ENCODE measurements at regions not wholly inside any gene's neighbourhood (a gene's known extent, or its start where the extent isn't known, plus 50 kb on each side); places are given as distances from the start of the nearest gene placed in this dataset.
A peak's percentile ranks its signal among the peaks of the same experiment; 100 is the strongest.
"Not testable (repeated sequence)": the region's sequence is repeated elsewhere in the genome, so short reads cannot be mapped to it uniquely, and the experiment has no call there.

- no peak for DNase-seq
Observed at GRCh38 chr1:102365071-102365470, 368.3 kb upstream of the OLFM3 start.

GRCh38 chr1:102336602-102337001 lies 339.9 kb upstream of the OLFM3 start:
- DNase-seq = no peak

- no peak for DNase-seq
Observed at GRCh38 chr1:102318104-102318806, 321.5 kb upstream of the OLFM3 start.

GRCh38 chr1:102315096-102315495 lies 318.4 kb upstream of the OLFM3 start:
- no peak for DNase-seq

GRCh38 chr1:102296116-102296515 lies 299.4 kb upstream of the OLFM3 start:
- DNase-seq = no peak

- DNase-seq = no peak
Observed at GRCh38 chr1:102282955-102283354, 286.2 kb upstream of the OLFM3 start.

- no peak for DNase-seq
Observed at GRCh38 chr1:102262994-102263393, 266.3 kb upstream of the OLFM3 start.

- no peak for DNase-seq
Observed at GRCh38 chr1:102252731-102253505, 256.2 kb upstream of the OLFM3 start.

GRCh38 chr1:102241431-102242338 lies 245.0 kb upstream of the OLFM3 start:
- DNase-seq = no peak

- DNase-seq = no peak
Observed at GRCh38 chr1:102239247-102239646, 242.5 kb upstream of the OLFM3 start.

GRCh38 chr1:102234753-102235359 lies 238.1 kb upstream of the OLFM3 start:
- no peak for DNase-seq

GRCh38 chr1:102219463-102219862 lies 222.7 kb upstream of the OLFM3 start:
- no peak for DNase-seq

GRCh38 chr1:102210891-102211290 lies 214.2 kb upstream of the OLFM3 start:
- not testable (repeated sequence) for DNase-seq

- peak; percentile 36 for DNase-seq
Observed at GRCh38 chr1:102191723-102192122, 195.0 kb upstream of the OLFM3 start.

- DNase-seq = no peak
Observed at GRCh38 chr1:102190429-102190828, 193.7 kb upstream of the OLFM3 start.

- DNase-seq = no peak
Observed at GRCh38 chr1:102186536-102186935, 189.8 kb upstream of the OLFM3 start.

GRCh38 chr1:102185260-102185659 lies 188.5 kb upstream of the OLFM3 start:
- DNase-seq = no peak

GRCh38 chr1:102184477-102184876 lies 187.8 kb upstream of the OLFM3 start:
- no peak for DNase-seq

- no peak for DNase-seq
Observed at GRCh38 chr1:102183711-102184110, 187.0 kb upstream of the OLFM3 start.

GRCh38 chr1:102182603-102183260 lies 186.0 kb upstream of the OLFM3 start:
- DNase-seq = no peak

GRCh38 chr1:102181341-102181740 lies 184.6 kb upstream of the OLFM3 start:
- no peak for DNase-seq

GRCh38 chr1:102178480-102178879 lies 181.8 kb upstream of the OLFM3 start:
- DNase-seq = no peak
